ENCODE measurements at regions not wholly inside any gene's neighbourhood (a gene's known extent, or its start where the extent isn't known, plus 50 kb on each side); places are given as distances from the start of the nearest gene placed in this dataset.
"Not testable (repeated sequence)": the region's sequence is repeated elsewhere in the genome, so short reads cannot be mapped to it uniquely, and the experiment has no call there.

GRCh38 chr6:8845690-8846089 lies 410.3 kb upstream of the SLC35B3 start:
- DNase-seq, result no peak

GRCh38 chr6:8844968-8845367 lies 409.6 kb upstream of the SLC35B3 start:
- DNase-seq, result no peak

DNA sequence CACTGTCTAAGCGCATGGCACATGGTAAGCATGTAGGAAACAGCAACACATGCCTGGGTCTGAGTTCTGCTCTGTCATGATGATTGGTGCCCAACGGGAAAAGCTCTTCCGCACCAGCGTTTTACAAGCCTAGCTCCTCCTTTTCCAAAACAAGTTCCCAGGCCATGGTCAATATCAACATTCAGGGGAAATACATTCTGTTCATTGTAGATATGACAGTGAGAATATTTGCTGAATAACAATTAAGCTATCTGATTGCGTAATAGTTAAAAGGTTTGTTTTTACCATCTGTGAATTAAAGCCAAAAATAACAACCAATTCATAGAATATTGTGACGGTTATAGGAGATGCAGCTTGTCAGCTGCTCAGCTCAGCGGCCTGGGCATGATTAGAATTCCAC lies 404.3 kb upstream of the SLC35B3 start:
- no peak for DNase-seq

GRCh38 chr6:8837343-8837742 lies 402.0 kb upstream of the SLC35B3 start:
- DNase-seq, result no peak

DNA sequence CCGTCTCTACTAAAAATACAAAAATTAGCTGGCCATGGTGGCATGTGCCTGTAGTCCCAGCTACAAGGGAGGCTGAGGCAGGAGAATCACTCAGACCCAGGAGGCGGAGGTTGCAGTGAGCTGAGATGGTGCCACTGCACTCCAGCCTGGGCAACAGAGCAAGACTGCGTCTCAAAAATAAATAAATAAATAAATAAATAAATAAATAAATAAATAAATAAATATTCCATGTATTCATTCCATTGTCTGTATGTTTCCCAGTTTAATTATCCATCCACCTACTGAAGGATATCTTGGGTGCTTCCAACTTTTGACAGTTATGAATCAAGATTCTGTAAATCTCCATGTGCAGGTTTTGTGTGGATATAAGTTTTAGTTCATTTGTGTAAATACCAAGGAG lies 397.4 kb upstream of the SLC35B3 start:
- not testable (repeated sequence) for DNase-seq

DNA sequence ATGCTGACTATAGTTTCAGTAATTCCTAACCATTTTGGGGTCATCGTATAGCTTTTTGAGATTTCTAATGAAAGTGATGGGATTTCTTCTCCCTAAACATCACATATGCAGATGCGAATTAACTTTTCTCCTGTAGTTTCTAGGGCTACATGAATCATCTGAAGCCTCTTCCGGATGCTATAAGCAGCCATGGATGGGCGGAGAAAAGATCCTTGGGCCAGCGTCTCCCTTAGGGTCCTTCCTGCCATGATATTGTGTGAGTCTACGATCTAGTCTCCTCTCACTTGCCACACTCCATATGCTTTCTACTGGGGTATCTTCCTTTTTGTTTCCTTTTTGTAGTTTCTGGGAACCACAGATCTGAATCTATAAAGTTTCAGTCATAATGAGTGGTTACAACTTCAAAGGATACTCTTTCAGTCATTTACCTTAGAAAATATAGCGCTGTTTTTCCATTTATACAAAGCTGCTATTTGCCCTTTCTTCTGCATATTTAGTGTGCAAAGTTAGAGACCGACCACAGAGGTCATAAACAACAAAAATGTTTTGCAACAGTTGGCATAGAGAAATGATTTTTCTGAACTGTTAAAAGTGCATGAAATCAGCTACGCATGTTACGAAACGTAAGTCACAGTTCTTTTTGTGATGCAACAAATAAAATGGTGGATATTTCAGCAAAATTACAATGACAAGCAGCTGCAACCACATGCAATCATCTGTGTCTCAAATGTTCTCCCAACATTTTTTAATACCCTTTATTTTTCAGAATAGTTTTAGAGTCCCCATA lies 396.2 kb upstream of the SLC35B3 start:
- DNase-seq, result no peak

- no peak for DNase-seq
These were observed 395.4 kb upstream of the SLC35B3 start for GRCh38 chr6:8830794-8831193.

GRCh38 chr6:8829796-8830195 lies 394.5 kb upstream of the SLC35B3 start:
- DNase-seq, result no peak

DNA sequence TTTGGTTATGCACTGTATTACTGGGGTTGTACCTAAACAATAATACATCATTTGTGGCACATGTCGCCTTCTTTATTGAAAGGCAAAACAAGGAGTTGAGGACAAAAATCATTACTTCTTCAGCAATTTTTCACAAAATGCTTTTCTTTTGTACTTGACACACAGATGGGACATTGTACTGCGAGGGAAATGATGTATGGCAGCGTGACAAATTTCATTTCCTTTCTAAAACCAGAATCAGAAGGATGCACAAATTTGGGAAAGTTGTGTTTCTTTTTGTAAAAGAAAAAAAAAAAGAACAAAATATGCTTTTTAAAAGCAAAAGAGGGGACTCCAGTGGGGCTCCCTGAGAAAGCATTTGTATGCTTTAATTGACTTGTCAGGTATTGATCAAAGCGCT lies 394.0 kb upstream of the SLC35B3 start:
- DNase-seq, result no peak

- DNase-seq, result no peak
These were observed 393.0 kb upstream of the SLC35B3 start for GRCh38 chr6:8828376-8828775.

- no peak for DNase-seq
These were observed 390.4 kb upstream of the SLC35B3 start for GRCh38 chr6:8825726-8826125.

- DNase-seq, result no peak
These were observed 386.6 kb upstream of the SLC35B3 start for GRCh38 chr6:8821981-8822381.

- no peak for DNase-seq
These were observed 385.0 kb upstream of the SLC35B3 start for GRCh38 chr6:8820313-8820712.

DNA sequence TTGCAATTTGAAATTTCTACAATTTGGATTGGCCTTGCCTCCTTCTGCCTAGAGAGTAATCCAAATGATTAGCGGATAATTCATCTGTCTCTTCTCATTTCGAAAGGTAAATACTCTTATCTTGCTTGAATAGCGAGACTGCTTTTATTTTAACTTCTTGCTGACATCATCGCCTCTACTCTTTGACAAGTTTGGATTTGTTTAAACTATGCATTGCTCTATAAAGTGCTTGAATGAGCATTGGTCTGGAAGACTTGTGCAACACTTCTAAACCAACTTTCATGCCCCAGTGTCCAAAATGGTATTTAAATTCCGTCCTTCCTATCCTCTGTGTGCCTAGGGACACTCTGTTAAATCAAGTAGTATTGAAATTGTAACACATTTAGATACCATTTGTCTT lies 384.1 kb upstream of the SLC35B3 start:
- no peak for DNase-seq

- DNase-seq, result no peak
These were observed 379.2 kb upstream of the SLC35B3 start for GRCh38 chr6:8814440-8815000.

GRCh38 chr6:8810325-8810724 lies 375.0 kb upstream of the SLC35B3 start:
- no peak for DNase-seq

DNA sequence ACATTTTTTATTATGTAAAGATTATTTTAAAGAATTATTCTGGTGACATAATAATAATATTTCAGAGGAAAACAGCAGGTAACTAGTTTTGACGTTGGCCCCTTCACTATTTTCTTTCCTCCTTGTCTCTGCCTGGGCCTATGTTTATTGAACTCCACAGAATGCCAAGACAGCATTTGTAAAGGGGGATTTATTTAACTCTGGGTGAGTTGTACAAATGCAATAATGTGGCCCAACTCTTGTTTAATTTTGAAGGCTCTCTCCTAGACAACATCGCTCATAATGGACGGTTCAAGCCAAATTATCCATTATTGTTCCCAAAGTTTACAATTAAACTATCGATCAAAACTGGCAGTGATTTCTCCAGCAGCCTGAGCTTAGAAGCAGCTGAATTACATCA lies 374.3 kb upstream of the SLC35B3 start:
- no peak for DNase-seq

GRCh38 chr6:8803181-8803760 lies 367.9 kb upstream of the SLC35B3 start:
- no peak for DNase-seq

GRCh38 chr6:8802397-8802796 lies 367.1 kb upstream of the SLC35B3 start:
- DNase-seq, result not testable (repeated sequence)

GRCh38 chr6:8794420-8794819 lies 359.1 kb upstream of the SLC35B3 start:
- DNase-seq, result no peak

DNA sequence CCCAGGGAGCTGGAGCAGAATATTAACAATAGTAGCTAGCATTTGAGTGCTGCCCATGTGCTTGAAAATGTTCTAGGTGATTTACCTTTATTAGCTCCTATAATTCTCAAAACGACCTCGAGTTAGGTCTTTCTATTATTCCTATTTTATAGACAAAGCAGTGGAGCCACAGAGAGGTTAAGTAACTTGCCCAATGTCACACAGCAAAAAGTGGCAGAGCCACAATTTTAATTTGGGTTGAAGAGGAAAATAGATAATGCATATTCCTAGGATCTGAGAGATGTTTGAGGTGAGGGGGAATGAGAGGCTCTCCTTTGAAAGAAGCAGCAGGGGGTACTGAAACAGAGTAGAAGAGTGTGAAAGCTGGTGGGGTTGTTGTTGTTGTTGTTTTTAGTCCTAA lies 354.5 kb upstream of the SLC35B3 start:
- no peak for DNase-seq

DNA sequence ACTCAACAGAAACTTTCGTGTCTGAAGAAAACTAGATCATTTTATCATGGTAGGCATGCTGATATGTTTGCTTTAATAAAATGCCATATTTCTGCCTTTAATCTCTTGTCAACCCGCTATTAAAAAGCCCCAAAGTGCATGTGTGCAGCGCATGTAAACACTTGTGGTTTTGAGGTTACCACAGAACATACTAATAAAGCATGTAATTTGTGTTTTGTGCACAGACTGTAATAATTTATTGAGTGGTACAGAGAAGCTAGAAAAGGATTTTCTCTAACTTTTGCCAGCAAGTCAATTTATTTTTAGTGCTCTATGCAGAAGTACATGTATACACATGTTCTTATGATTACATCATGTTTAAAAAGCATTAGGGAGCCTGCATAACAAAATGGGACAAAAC lies 349.9 kb upstream of the SLC35B3 start:
- no peak for DNase-seq

DNA sequence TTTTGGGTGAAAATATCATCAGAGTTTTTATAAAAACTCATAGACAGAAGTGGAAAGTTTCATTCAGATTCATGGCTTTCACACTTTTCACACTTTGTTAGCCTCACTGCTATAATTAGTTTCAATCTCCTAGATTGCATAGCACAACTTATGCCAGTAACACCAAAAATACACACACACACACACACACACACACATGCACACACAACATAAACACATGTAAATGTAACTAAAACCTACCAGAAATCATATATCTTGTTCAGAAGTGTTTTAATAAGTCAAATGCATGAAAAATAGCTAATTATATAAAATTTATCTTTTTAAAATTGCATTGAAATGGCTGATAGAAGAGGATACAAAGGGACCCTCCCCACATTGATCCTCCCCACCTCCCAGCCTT lies 347.8 kb upstream of the SLC35B3 start:
- DNase-seq, result no peak

DNA sequence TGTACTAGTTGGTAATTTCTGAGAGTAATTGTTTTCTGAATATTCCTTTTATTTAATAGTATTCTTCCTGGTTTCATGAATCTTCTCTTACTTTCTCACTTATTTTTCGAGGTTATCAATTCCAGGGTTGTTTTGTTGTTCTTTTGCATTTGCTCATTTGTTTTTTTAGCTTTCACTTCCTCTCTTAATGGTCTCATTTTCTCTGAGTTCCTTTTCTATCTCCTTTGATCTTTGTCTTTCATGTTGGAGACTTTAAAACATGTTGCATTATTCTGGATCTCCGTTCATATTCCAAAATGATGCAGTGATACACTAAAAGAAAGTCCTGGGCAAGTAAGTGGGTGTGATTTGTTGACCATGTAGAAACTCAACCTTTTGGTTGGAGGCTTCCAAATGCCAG lies 345.3 kb upstream of the SLC35B3 start:
- no peak for DNase-seq

GRCh38 chr6:8764733-8765132 lies 329.4 kb upstream of the SLC35B3 start:
- no peak for DNase-seq
